Lower lobe of right lung (tissue), 2 donors: ENCODE measurements at regions not wholly inside any gene's neighbourhood (a gene's known extent, or its start where the extent isn't known, plus 50 kb on each side); places are given as distances from the start of the nearest gene placed in this dataset.

ENCODE experiments used
- ATAC-seq, 2 donors: fragments of 200-7000 bp; cut with Tn5 transposase; one replicate each; pipeline ENCODE4 v1.9.1; 2020 to 2022; ENCODE audit warnings: mild to moderate bottlenecking in 2 of 2, moderate library complexity in 2 of 2
- DNase-seq: peaks from one replicate; pipeline ENCODE4 v3.0.0-alpha.2; 2020
- H3K27ac ChIP-seq: fragments of 200-600 bp; one replicate; pipeline ENCODE4 v1.8.0; 2022
- H3K27me3 ChIP-seq: fragments of 200-600 bp; one replicate; pipeline ENCODE4 v1.8.0; 2022; ENCODE audit warnings: low read depth
- H3K36me3 ChIP-seq: fragments of 200-600 bp; one replicate; pipeline ENCODE4 v1.8.0; 2022; ENCODE audit warnings: mild to moderate bottlenecking
- H3K4me1 ChIP-seq: fragments of 200-600 bp; one replicate; pipeline ENCODE4 v1.8.0; 2022
- H3K4me3 ChIP-seq: fragments of 200-600 bp; one replicate; pipeline ENCODE4 v1.8.0; 2022; ENCODE audit warnings: mild to moderate bottlenecking
- H3K9me3 ChIP-seq: fragments of 200-600 bp; one replicate; pipeline ENCODE4 v1.8.0; 2022
- intact Hi-C: fragments of 100-400 bp; cut with DNase I; formaldehyde crosslinking; loops from one replicate; pipeline ENCODE4 v1.11.0; 2022
- TF ChIP-seq, protein P1 (sequence below): fragments of 200-600 bp; IDR thresholded peaks from one replicate; pipeline ENCODE4 v1.8.0; 2022; ENCODE audit warnings: antibody characterized with exemption, mild to moderate bottlenecking
- donor health status: DM: no; HTN: yes; CAD: no; lungs with severe emphysema.

DNA sequence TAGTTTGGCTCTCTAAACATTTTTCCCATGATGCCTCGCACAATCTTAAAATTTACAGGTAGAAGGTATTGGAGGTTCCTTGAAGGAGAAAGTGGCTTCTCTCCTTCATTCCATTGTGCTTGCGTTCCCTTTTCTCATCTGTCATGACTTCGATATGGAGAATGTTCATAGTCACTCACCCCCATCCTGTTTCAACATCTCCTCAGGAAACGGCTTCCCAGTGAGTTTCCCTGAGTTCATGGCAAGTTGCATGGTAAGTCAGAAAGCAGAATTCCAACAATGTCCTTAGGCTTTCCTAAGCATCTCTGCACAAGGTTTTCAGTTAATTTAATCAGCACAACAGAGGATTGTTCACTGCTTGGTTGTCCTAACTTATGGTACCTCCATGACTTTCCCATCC, 581.8 kb upstream of the SLITRK5 start:
- no peaks in the 10 kb centered on the region for H3K4me1 ChIP-seq
- H3K27ac ChIP-seq = no peak overlapping the region
- no peak overlapping the region for H3K4me3 ChIP-seq
- H3K36me3 ChIP-seq = no peaks in the 10 kb centered on the region
- TF ChIP-seq, protein P1, sequence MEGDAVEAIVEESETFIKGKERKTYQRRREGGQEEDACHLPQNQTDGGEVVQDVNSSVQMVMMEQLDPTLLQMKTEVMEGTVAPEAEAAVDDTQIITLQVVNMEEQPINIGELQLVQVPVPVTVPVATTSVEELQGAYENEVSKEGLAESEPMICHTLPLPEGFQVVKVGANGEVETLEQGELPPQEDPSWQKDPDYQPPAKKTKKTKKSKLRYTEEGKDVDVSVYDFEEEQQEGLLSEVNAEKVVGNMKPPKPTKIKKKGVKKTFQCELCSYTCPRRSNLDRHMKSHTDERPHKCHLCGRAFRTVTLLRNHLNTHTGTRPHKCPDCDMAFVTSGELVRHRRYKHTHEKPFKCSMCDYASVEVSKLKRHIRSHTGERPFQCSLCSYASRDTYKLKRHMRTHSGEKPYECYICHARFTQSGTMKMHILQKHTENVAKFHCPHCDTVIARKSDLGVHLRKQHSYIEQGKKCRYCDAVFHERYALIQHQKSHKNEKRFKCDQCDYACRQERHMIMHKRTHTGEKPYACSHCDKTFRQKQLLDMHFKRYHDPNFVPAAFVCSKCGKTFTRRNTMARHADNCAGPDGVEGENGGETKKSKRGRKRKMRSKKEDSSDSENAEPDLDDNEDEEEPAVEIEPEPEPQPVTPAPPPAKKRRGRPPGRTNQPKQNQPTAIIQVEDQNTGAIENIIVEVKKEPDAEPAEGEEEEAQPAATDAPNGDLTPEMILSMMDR = no peak
- H3K9me3 ChIP-seq = no peaks in the 10 kb centered on the region
- ATAC-seq (no peak), DNase-seq (no peak)
- intact Hi-C loops = no loop called here
- H3K27me3 ChIP-seq = no peaks in the 10 kb centered on the region

DNA sequence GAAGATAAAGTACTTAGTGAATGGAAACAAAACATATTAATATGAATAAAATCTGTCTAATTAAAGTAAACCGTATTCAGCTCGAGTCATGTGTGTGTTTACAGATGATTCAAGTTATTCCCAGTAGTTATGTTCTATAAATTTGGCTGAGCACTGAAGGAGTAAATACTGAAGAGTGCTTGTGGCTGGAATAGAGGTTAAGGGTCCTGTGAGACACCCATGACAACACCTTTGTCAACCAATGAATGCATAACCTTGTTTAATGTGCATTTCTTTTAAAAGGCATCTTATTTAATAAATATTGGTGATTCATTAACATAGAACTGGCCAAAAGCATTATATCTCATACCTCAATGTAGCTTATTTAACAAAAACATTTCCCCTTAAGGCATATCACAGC, 577.8 kb upstream of the SLITRK5 start:
- intact Hi-C loops = no loop called here
- no peaks in the 10 kb centered on the region for H3K9me3 ChIP-seq
- no peaks in the 10 kb centered on the region for H3K27me3 ChIP-seq
- no peak overlapping the region for H3K27ac ChIP-seq
- TF ChIP-seq, protein P1 = no peak
- no peaks in the 10 kb centered on the region for H3K4me1 ChIP-seq
- DNase-seq (no peak), ATAC-seq (no peak)
- H3K36me3 ChIP-seq = no peaks in the 10 kb centered on the region
- H3K4me3 ChIP-seq = no peak overlapping the region

DNA sequence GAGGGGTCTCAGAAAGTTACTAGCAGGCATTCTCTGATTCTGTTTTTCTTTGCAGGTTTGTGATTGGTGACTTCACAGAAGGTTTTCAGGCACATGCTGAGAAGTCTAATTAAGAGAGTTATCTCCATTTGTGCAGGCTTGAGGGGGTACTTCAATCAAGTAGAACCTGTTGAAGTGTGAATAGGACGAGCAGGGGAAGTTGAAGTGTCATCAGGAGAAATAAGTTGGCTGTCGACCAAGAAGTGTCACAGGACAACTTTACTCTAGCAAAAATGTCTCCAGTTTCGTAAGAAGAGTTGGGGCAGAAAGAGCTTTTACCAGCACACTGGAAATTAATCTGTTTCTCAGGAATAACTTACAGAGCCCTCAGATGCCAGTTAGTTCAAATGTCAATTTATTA, 576.5 kb upstream of the SLITRK5 start:
- no peak for ATAC-seq

DNA sequence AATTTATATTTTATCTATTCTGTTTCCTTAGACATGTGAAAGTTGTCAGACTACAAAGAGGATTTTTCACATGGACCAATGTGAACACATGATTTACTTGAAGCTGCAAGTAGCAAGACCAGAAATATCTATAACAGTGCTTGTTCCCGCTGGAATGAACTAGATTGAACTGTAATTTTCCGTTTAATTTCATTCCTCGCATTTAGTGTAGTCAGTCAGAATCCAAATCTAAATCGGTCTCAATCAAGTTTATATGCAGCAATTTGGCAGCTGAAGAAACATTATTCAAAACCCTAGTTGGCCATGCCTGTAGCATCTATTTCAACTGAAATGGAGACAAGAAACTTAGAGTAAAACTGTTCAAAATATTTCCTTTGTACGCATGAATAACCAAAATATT, 570.7 kb upstream of the SLITRK5 start:
- intact Hi-C loops = no loop called here
- TF ChIP-seq, protein P1 = no peak
- Histone ChIP-seq H3K4me3 (no peak overlapping the region), H3K9me3 (no peaks in the 10 kb centered on the region), H3K27me3 (no peaks in the 10 kb centered on the region), H3K4me1 (no peaks in the 10 kb centered on the region), H3K36me3 (no peaks in the 10 kb centered on the region), H3K27ac (no peak overlapping the region)
- ATAC-seq (no peak), DNase-seq (no peak)

More for the DNA sequence above, 576.5 kb upstream of the SLITRK5 start:
- no peak overlapping the region for H3K4me3 ChIP-seq
- DNase-seq = no peak
- intact Hi-C loops = no loop called here
- H3K27me3 ChIP-seq = no peaks in the 10 kb centered on the region
- H3K9me3 ChIP-seq = no peaks in the 10 kb centered on the region
- H3K4me1 ChIP-seq = no peaks in the 10 kb centered on the region
- H3K27ac ChIP-seq = no peak overlapping the region
- TF ChIP-seq, protein P1 = no peak
- H3K36me3 ChIP-seq = no peaks in the 10 kb centered on the region

DNA sequence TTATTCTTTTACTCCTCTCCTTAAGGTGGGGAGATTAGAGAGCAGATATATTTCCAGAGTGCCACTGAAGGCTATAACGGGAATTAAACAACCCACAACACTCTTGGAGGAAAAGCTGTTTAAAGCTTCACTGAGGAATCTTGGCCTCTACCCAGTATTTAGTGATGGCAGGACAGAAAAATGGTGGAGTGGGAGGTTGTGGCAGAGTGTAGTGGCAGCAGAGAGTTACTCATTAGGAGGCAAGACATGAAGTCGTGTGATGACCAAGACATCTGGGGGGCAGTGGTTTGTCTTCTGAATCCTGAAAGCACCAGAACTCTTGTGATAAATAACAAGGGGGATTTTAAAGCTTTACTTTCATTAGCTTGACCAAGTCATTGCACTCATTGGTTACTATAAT, 563.5 kb upstream of the SLITRK5 start:
- ATAC-seq (no peak), DNase-seq (no peak)
- Histone ChIP-seq H3K4me1 (no peaks in the 10 kb centered on the region), H3K27ac (no peak overlapping the region), H3K9me3 (no peaks in the 10 kb centered on the region), H3K36me3 (no peaks in the 10 kb centered on the region), H3K27me3 (no peaks in the 10 kb centered on the region), H3K4me3 (no peak overlapping the region)
- TF ChIP-seq, protein P1 = no peak
- intact Hi-C loops = no loop called here

DNA sequence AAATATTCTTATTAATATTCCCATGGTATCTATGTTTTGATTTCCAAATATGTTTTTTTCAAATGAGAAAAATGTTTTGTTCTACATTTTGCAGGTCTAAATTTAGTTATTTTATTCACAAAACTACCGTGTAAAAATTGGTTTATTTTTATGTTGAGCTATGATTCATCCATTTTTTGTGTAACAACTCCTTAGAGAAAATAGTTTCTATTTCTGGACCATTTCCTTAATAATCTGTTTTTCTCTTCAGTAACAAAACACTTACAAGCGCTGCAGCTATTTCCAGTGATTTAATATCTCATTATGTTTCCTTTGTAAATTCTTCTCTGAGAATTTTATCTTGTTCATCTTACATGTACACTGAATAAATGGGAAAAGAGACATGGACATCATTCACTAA, 550.7 kb upstream of the SLITRK5 start:
- H3K36me3 ChIP-seq = no peaks in the 10 kb centered on the region
- DNase-seq (no peak), ATAC-seq (no peak)

More for the DNA sequence above, 550.7 kb upstream of the SLITRK5 start:
- no peak overlapping the region for H3K4me3 ChIP-seq
- H3K4me1 ChIP-seq = no peaks in the 10 kb centered on the region
- intact Hi-C loops = no loop called here
- TF ChIP-seq, protein P1 = no peak
- H3K27ac ChIP-seq = no peak overlapping the region
- H3K9me3 ChIP-seq = no peaks in the 10 kb centered on the region
- H3K27me3 ChIP-seq = no peaks in the 10 kb centered on the region
